ENCODE measurements at regions not wholly inside any gene's neighbourhood (a gene's known extent, or its start where the extent isn't known, plus 50 kb on each side); places are given as distances from the start of the nearest gene placed in this dataset.

GRCh38 chr18:57923611-57924010, 120.4 kb upstream of the NEDD4L start:
- DNase-seq: no peak

GRCh38 chr18:57922885-57923284, 119.8 kb upstream of the ATP8B1 start:
- DNase-seq (no peak), ATAC-seq (ENCODE audit: poor library complexity) (no peak)
- intact Hi-C loops (cut with DNase I): no loop called here

More at GRCh38 chr18:57923611-57924010, 120.4 kb upstream of the NEDD4L start:
- no peak for ATAC-seq (ENCODE audit: poor library complexity)
- intact Hi-C loops (cut with DNase I): no loop called here

DNA sequence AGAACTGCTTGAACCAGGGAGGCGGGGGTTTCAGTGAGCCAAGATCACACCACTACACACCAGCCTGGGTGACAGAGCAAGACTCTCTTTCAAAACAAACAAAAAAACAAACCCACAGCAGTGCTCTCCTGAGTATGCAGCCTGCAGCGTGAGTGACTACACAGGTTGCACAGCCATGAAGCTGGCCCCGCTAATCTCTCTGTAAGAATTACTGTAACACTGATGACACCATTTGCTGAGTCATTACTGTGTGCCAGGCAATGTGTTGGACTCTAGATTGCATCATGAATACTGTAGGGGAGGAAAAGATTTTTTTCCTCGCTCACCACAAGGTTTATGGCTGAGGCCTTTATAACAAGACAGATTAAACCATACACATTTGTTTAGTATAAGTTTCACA, 118.6 kb upstream of the ATP8B1 start:
- no peak for DNase-seq
- intact Hi-C loops (cut with DNase I): no loop called here
- ATAC-seq (ENCODE audit: poor library complexity): no peak

GRCh38 chr18:57920036-57920435, 116.9 kb upstream of the ATP8B1 start:
- DNase-seq (no peak), ATAC-seq (ENCODE audit: poor library complexity) (no peak)
- intact Hi-C loops (cut with DNase I): no loop called here

DNA sequence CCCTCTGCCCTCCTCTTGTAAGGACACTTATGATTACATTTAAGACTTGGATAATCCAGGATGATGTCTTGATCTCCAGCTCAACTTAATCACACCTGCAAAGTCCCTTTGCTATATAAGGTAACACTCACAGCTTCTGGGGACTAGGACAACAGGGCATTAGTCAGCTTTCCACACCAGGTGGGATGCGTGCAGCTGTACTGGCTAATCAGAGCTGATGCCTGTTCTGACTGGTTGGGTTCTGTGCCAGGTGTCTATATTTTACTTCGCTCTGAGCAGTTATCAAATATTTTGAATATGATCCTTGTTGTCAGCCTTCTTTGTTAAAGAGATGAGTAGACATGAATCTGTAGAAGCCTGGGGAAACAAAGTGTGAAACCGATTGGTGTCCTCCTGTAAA, 115.5 kb upstream of the ATP8B1 start:
- DNase-seq (no peak), ATAC-seq (ENCODE audit: poor library complexity) (no peak)
- intact Hi-C loops (cut with DNase I): no loop called here

- ATAC-seq (ENCODE audit: poor library complexity): no peak
- intact Hi-C loops (cut with DNase I): no loop called here
- no peak for DNase-seq
Measured at GRCh38 chr18:57916684-57917083, 113.6 kb upstream of the ATP8B1 start.

- ATAC-seq (ENCODE audit: poor library complexity): no peak
Measured at GRCh38 chr18:57915865-57916582, 112.9 kb upstream of the ATP8B1 start.

DNA sequence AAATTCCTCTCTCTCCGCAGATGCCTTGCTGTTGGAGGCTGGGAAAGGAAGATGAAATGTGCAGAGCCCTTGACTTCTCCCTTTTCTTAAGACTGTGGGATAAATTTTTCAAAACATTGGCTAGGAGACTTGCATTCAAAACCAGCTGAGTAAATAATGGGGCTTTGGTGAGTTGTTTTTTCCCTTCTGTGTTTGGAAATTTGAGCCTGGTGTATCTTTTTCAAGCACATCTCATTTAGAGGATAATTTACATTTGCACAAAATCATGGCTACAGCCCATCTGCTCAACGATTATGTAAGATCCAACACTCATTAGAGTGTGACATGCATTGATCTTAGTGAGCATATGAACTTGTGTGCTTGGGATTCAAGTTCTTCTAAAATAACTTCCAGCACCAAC, 112.1 kb upstream of the ATP8B1 start:
- ATAC-seq (ENCODE audit: poor library complexity): no peak
- intact Hi-C loops (cut with DNase I): no loop called here
- no peak for DNase-seq

More at GRCh38 chr18:57915865-57916582, 112.9 kb upstream of the ATP8B1 start:
- intact Hi-C loops (cut with DNase I): no loop called here
- no peak for DNase-seq

DNA sequence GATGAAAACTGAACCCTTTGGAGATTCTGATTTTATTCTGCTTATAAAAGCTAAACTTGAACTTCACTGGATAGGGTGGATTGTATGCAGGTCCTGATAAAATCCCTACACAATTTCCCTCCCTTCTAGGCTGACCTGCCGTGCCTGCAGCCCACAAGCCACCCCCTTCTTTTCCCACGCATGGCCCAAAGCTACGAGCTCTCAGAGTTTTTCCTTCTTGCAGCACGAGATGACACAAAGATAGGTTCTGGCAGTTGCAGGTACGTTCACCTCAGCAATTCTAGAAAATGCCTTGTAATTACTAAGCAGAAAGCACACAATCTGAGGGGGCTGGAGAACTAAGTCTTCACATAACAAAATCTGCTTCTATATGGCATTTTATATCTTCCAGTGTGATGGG, 110.6 kb upstream of the ATP8B1 start:
- ATAC-seq (ENCODE audit: poor library complexity): no peak
- intact Hi-C loops (cut with DNase I): no loop called here
- no peak for DNase-seq

DNA sequence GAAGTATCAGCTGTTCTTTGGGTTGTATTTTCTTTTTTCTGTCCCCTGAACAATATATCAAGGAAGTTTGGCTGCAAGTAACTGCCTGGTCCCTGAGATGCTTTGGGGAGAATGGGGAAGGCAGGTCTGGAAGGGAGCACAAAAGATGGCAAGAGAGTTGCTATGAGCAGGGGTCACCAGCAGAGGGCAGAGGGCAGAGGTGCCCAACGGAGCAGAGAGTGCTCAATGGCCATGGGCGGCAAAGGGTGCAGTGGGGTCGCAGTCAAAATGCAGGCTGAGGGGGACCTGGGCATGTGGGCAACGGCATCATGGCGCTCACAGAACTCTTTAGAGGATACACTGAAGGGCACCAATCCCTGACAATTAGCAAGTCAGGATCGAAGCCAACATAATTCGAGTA, 107.7 kb upstream of the ATP8B1 start:
- intact Hi-C loops (cut with DNase I): no loop called here
- ATAC-seq (ENCODE audit: poor library complexity) (no peak), DNase-seq (no peak)

DNA sequence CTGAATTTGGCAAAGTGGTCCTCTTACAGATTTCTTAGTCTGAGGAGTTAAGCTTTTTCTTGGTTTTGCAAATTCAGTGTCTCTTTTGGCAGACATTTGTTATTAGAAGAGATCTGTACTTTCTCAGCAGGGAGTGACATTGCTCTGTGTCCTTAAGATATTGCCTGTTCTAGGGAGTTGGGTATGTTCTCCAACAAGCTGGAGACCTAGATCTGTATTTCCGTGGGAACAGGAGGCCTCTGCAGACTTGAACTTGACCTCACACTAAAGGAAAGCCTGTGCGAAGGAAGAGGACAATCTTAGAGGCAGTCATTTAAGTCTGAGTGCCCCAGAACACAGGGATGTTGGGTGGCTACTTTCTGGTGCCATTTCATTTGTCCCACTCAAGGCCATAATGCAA, 107.0 kb upstream of the ATP8B1 start:
- intact Hi-C loops (cut with DNase I): no loop called here
- no peak for ATAC-seq (ENCODE audit: poor library complexity)

GRCh38 chr18:57909620-57910019, 106.5 kb upstream of the ATP8B1 start:
- ATAC-seq (ENCODE audit: poor library complexity) (no peak), DNase-seq (no peak)
- intact Hi-C loops (cut with DNase I): no loop called here

More for the DNA sequence above, 107.0 kb upstream of the ATP8B1 start:
- no peak for DNase-seq

DNA sequence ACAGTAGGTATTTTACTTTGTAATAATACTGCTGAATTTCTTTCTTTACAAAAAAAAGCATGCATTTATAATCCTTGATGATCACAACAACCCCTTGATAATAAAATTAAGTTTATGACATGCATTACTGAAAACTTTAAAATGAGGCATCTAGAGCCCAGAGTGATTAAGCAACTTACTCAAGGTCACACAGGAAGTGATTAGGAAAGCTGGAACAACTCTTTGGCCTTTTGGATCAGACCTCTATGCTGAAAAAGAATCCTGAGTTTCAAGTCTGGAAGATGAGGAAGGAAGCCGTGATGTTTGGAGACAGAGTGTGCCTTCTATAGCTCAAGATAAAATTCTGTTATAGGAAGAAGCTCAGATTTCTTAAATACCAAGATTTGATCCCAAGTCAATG, 105.0 kb upstream of the ATP8B1 start:
- intact Hi-C loops (cut with DNase I): no loop called here
- DNase-seq (no peak), ATAC-seq (ENCODE audit: poor library complexity) (no peak)

DNA sequence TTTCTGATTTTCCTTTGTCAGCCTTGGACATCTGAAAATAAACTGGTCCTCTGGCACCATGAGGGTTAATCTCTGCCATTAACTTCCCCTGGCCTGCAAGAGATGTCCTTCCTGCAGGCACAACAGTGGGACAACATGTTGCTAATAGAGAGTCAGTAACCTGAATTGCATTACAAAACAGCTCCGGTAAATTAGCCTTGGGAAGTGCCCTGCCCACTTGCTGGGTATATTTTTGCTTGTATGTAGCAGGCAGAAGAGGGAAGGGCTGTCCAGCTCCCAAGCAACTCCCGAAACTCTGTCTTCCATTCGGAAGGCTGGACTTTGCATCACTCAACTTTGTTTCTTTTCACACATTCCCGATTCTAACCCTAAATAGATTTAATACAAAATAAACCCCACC, 104.4 kb upstream of the ATP8B1 start:
- intact Hi-C loops (cut with DNase I): no loop called here
- DNase-seq: no peak

GRCh38 chr18:57906852-57907251, 103.7 kb upstream of the ATP8B1 start:
- DNase-seq (no peak), ATAC-seq (ENCODE audit: poor library complexity) (no peak)
- intact Hi-C loops (cut with DNase I): no loop called here

More for the DNA sequence above, 104.4 kb upstream of the ATP8B1 start:
- no peak for ATAC-seq (ENCODE audit: poor library complexity)

- intact Hi-C loops (cut with DNase I): no loop called here
- DNase-seq (no peak), ATAC-seq (ENCODE audit: poor library complexity) (no peak)
Measured at GRCh38 chr18:57904535-57904934, 101.4 kb upstream of the ATP8B1 start.

DNA sequence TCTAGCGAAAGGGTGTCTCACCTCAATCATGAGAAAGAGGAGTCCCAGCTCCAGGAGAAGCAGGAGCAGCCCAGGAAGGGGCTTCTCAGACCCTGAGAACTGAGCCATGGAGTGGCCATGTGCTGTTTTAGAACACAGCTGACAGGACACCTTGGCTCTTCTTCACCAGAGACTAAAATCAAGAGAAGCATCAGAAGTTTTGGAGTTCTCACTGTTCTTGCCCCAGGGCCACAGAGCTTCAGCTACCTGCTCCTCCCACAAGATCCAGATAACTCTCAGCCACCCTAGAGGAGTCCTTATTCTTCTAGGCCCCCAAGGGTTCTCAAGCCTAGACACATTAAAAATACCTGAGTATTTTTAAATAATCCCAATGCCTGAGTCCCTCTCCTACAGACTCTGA, 99.6 kb upstream of the ATP8B1 start:
- intact Hi-C loops (cut with DNase I): no loop called here
- no peak for ATAC-seq (ENCODE audit: poor library complexity)

GRCh38 chr18:57901825-57902589, 98.9 kb upstream of the ATP8B1 start:
- intact Hi-C loops (cut with DNase I): no loop called here
- no peak for ATAC-seq (ENCODE audit: poor library complexity)
- no peak for DNase-seq

More for the DNA sequence above, 99.6 kb upstream of the ATP8B1 start:
- DNase-seq: no peak

DNA sequence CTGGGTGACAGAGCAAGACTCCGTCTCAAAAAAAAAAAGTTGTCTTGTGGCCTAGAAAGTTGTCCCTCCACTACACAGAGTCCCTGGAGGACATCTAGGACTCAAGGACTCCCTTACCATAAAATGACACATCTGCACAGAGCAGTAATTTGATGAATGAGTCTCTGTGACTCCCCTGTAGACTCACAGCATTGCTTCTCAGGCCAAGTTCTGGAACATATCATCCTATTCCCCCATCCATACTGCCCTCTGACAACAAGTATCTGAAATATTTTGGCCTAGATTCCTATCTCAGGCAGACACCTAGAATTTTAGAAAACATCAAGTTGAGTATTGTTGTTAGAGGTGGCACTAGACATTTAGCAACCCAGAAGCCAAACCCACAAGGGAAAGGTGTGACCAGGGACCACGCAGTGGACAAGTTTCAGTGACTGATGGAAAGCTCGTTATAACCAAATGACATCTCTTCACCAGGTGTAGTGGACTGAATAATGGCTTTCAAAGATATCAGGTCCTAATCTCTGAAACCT, 97.9 kb upstream of the ATP8B1 start:
- ATAC-seq (ENCODE audit: poor library complexity) (no peak), DNase-seq (no peak)
- intact Hi-C loops (cut with DNase I): no loop called here

- intact Hi-C loops (cut with DNase I): no loop called here
- DNase-seq: no peak
- no peak for ATAC-seq (ENCODE audit: poor library complexity)
Measured at GRCh38 chr18:57898506-57899124, 95.5 kb upstream of the ATP8B1 start.

All from Right ventricle myocardium superior (tissue), 1 donor.